MM.1S (cell line): ENCODE measurements at regions not wholly inside any gene's neighbourhood (a gene's known extent, or its start where the extent isn't known, plus 50 kb on each side); places are given as distances from the start of the nearest gene placed in this dataset.

Experiments
- CTCF ChIP-seq: fragments of 300-600 bp; sonication (generic); IDR thresholded peaks from 2 replicates; pipeline ENCODE4 v1.5.1; 2016; ENCODE audit warnings: antibody characterized with exemption, low read length, mixed read lengths
- EZH2 ChIP-seq: fragments of 300-600 bp; sonication (generic); optimal IDR thresholded peaks from 2 replicates; pipeline ENCODE3; 2017; ENCODE audit warnings: low read depth, mild to moderate bottlenecking, antibody characterized with exemption, low read length, mixed read lengths
- EZH2phosphoT487 ChIP-seq: fragments of 300-600 bp; sonication (generic); IDR thresholded peaks from 2 replicates; pipeline ENCODE4 v1.6.1; 2018; ENCODE audit warnings: antibody characterized with exemption, low read length

GRCh38 chr3:70890020-70890394, 577.6 kb upstream of the MDFIC2 start:
- TF ChIP-seq CTCF (no peak), EZH2 (no peak), EZH2phosphoT487 (no peak)
